Suprapubic skin (tissue), 4 donors: ENCODE measurements at regions not wholly inside any gene's neighbourhood (a gene's known extent, or its start where the extent isn't known, plus 50 kb on each side); places are given as distances from the start of the nearest gene placed in this dataset.

ENCODE experiments used
- DNase-seq, 2 donors: peaks; one replicate each; pipeline ENCODE4 v3.0.0-alpha.2; 2019; ENCODE audit warnings: low spot score in 2 of 2
- H3K27ac ChIP-seq: fragments of 200-600 bp; sonication (generic); one replicate; pipeline ENCODE4 v1.5.1; 2019
- H3K27me3 ChIP-seq: fragments of 200-600 bp; sonication (generic); one replicate; pipeline ENCODE4 v1.5.1; 2019
- H3K36me3 ChIP-seq: fragments of 200-600 bp; sonication (generic); one replicate; pipeline ENCODE4 v1.5.1; 2019
- H3K4me1 ChIP-seq: fragments of 200-600 bp; sonication (generic); one replicate; pipeline ENCODE4 v1.5.1; 2019
- H3K4me3 ChIP-seq: fragments of 200-600 bp; sonication (generic); one replicate; pipeline ENCODE4 v1.5.1; 2019; ENCODE audit warnings: mild to moderate bottlenecking
- H3K9me3 ChIP-seq: fragments of 200-600 bp; sonication (generic); one replicate; pipeline ENCODE4 v1.5.1; 2019
- EP300 ChIP-seq: sonication (generic); formaldehyde crosslinking; IDR thresholded peaks from one replicate; pipeline ENCODE4 v1.6.1; 2017; ENCODE audit warnings: antibody characterized with exemption
- POLR2A ChIP-seq, 2 donors: fragments of 450-650 bp; IDR thresholded peaks; one replicate each; pipeline ENCODE4 v1.6.1; 2017; ENCODE audit warnings: antibody characterized with exemption in 2 of 2, mild to moderate bottlenecking in 2 of 2, moderate library complexity in 2 of 2
- POLR2AphosphoS5 ChIP-seq, 3 donors: sonication (generic); formaldehyde crosslinking; IDR thresholded peaks; one replicate each; pipeline ENCODE4 v1.6.1; 2017; ENCODE audit warnings: antibody characterized with exemption in 3 of 3
- WGBS: methylation state at CpG from one replicate; pipeline ENCODE4 v1.1.5; 2018; 5-methylcytosine and 5-hydroxymethylcytosine counted together
- TF ChIP-seq, protein P1 (sequence below), 2 donors: fragments of 200-600 bp in 1 of 2; fragments of 450-650 bp in 1 of 2; sonication (generic) in 1 of 2; IDR thresholded peaks; one replicate each; pipeline ENCODE4 v1.5.1; 2016 to 2019; ENCODE audit warnings: antibody characterized with exemption in 2 of 2, mild to moderate bottlenecking in 1 of 2, moderate library complexity in 1 of 2

DNA sequence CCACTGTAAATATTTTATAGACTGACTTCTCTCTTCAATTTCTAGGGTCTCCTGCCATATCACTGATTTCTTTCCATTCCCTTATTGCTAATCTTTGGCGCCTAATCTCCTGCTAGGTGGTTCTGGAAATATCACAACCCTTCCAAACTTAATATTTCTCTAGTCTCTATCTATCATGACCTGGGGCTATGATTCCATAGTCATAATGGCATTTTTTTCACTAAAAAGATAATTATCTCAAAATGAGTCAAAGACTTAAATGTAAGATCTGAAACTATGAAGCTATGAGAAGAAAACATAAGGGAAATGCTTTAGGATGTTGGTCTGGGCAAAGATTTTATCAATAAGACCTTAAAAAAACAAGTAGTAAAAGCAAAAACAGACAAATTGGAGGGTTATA lies 74.2 kb downstream of the LEPR start:
- Histone ChIP-seq H3K4me1 (no peaks in the 10 kb centered on the region), H3K27ac (peak overlapping the region; percentile 27), H3K4me3 (no peak overlapping the region), H3K9me3 (no peaks in the 10 kb centered on the region), H3K27me3 (no peaks in the 10 kb centered on the region), H3K36me3 (no peaks in the 10 kb centered on the region)
- WGBS, result 97% methylated on average over 1 of the region's 1 CpG
- TF ChIP-seq, protein P1, sequence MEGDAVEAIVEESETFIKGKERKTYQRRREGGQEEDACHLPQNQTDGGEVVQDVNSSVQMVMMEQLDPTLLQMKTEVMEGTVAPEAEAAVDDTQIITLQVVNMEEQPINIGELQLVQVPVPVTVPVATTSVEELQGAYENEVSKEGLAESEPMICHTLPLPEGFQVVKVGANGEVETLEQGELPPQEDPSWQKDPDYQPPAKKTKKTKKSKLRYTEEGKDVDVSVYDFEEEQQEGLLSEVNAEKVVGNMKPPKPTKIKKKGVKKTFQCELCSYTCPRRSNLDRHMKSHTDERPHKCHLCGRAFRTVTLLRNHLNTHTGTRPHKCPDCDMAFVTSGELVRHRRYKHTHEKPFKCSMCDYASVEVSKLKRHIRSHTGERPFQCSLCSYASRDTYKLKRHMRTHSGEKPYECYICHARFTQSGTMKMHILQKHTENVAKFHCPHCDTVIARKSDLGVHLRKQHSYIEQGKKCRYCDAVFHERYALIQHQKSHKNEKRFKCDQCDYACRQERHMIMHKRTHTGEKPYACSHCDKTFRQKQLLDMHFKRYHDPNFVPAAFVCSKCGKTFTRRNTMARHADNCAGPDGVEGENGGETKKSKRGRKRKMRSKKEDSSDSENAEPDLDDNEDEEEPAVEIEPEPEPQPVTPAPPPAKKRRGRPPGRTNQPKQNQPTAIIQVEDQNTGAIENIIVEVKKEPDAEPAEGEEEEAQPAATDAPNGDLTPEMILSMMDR (IDR thresholded peaks at IDR 0.05), result no peak
- no peak for TF ChIP-seq EP300
- no peak for TF ChIP-seq POLR2A (IDR thresholded peaks at IDR 0.05)
- TF ChIP-seq POLR2AphosphoS5 (IDR thresholded peaks at IDR 0.05), result no peak
- DNase-seq, result no peak

GRCh38 chr1:65495137-65495536 lies 74.7 kb downstream of the LEPR start:
- no peak overlapping the region for H3K4me3 ChIP-seq
- TF ChIP-seq POLR2AphosphoS5 (IDR thresholded peaks at IDR 0.05), result no peak
- no peak for TF ChIP-seq POLR2A (IDR thresholded peaks at IDR 0.05)
- no peak for TF ChIP-seq EP300
- TF ChIP-seq, protein P1 (IDR thresholded peaks at IDR 0.05), result no peak
- no peaks in the 10 kb centered on the region for H3K9me3 ChIP-seq
- H3K27ac ChIP-seq, result no peak overlapping the region
- WGBS, result 81% methylated on average over 1 of the region's 1 CpG
- no peaks in the 10 kb centered on the region for H3K27me3 ChIP-seq
- no peaks in the 10 kb centered on the region for H3K4me1 ChIP-seq
- no peak for DNase-seq
- no peaks in the 10 kb centered on the region for H3K36me3 ChIP-seq

- TF ChIP-seq EP300, result no peak
- TF ChIP-seq POLR2AphosphoS5 (IDR thresholded peaks at IDR 0.05), result no peak
- no peaks in the 10 kb centered on the region for H3K9me3 ChIP-seq
- no peak overlapping the region for H3K4me3 ChIP-seq
- no peak for DNase-seq
- no peaks in the 10 kb centered on the region for H3K4me1 ChIP-seq
- no peaks in the 10 kb centered on the region for H3K36me3 ChIP-seq
- 65% methylated on average over 2 of the region's 2 CpGs for WGBS
- no peaks in the 10 kb centered on the region for H3K27me3 ChIP-seq
- no peak overlapping the region for H3K27ac ChIP-seq
Measured at GRCh38 chr1:65497256-65497830, 76.9 kb downstream of the LEPR start.

- no peaks in the 10 kb centered on the region for H3K36me3 ChIP-seq
- DNase-seq, result no peak
- H3K9me3 ChIP-seq, result no peaks in the 10 kb centered on the region
- no peak overlapping the region for H3K4me3 ChIP-seq
- H3K27ac ChIP-seq, result no peak overlapping the region
- TF ChIP-seq, protein P1 (IDR thresholded peaks at IDR 0.05), result no peak
- no peak for TF ChIP-seq POLR2AphosphoS5 (IDR thresholded peaks at IDR 0.05)
- no peak for TF ChIP-seq POLR2A (IDR thresholded peaks at IDR 0.05)
- no peak for TF ChIP-seq EP300
- H3K27me3 ChIP-seq, result no peaks in the 10 kb centered on the region
- no peaks in the 10 kb centered on the region for H3K4me1 ChIP-seq
- 75% methylated on average over 4 of the region's 4 CpGs for WGBS
Measured at GRCh38 chr1:65503427-65503826, 83.0 kb downstream of the LEPR start.

DNA sequence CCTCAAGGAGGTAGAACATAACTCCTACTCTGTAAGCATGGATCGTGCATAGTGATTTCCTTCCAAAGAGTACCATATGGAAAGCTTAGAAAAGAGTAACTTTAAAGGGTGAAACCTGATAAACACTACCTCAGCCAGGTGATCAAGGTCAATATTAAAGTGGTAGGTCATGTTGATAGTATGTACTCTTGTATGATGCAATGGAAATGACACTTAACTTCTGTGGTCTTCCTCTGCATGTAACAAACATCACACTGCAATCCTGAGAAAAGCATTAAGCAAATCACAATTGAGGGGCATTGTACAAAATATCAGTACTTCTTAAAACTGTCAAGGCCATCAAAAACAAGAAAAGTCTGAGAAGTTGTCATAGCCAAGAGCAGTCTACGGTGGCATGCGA lies 83.8 kb downstream of the LEPR start:
- 94% methylated on average over 3 of the region's 3 CpGs for WGBS
- no peak for DNase-seq
- no peaks in the 10 kb centered on the region for H3K27me3 ChIP-seq

More for the DNA sequence above, 83.8 kb downstream of the LEPR start:
- H3K4me3 ChIP-seq, result no peak overlapping the region
- H3K36me3 ChIP-seq, result no peaks in the 10 kb centered on the region
- no peaks in the 10 kb centered on the region for H3K4me1 ChIP-seq
- no peak overlapping the region for H3K27ac ChIP-seq
- no peak for TF ChIP-seq POLR2A (IDR thresholded peaks at IDR 0.05)
- TF ChIP-seq, protein P1 (IDR thresholded peaks at IDR 0.05), result no peak
- no peak for TF ChIP-seq EP300
- no peak for TF ChIP-seq POLR2AphosphoS5 (IDR thresholded peaks at IDR 0.05)
- no peaks in the 10 kb centered on the region for H3K9me3 ChIP-seq
